ENCODE measurements at regions not wholly inside any gene's neighbourhood (a gene's known extent, or its start where the extent isn't known, plus 50 kb on each side); places are given as distances from the start of the nearest gene placed in this dataset.
"Not testable (repeated sequence)": the region's sequence is repeated elsewhere in the genome, so short reads cannot be mapped to it uniquely, and the experiment has no call there.

DNA sequence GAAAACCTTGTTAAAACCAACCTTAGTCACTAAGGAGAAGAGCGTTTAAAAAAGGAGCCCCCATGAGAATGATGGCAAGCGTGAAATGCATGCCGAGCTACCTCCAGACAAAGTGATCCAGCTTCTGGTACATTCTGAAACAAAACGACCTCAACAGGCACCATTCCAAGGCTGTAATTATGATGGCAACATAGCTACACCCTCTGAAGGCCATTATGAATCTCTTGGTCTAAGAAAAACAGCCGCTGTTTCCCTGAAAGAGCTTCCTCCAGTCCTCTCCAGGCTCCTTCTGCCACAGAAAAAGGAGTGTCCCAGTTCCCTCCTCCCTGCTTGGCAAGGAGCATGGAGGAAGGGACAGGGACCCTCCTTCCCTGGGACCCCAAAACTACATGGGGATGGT is 50.0 kb upstream of the ABLIM1 start:
- in situ Hi-C loops (cut with HindIII; ENCODE audit: low pct_unique_long_range_greater_than_20kb, low sequenced_read_pairs): no loop called here

DNA sequence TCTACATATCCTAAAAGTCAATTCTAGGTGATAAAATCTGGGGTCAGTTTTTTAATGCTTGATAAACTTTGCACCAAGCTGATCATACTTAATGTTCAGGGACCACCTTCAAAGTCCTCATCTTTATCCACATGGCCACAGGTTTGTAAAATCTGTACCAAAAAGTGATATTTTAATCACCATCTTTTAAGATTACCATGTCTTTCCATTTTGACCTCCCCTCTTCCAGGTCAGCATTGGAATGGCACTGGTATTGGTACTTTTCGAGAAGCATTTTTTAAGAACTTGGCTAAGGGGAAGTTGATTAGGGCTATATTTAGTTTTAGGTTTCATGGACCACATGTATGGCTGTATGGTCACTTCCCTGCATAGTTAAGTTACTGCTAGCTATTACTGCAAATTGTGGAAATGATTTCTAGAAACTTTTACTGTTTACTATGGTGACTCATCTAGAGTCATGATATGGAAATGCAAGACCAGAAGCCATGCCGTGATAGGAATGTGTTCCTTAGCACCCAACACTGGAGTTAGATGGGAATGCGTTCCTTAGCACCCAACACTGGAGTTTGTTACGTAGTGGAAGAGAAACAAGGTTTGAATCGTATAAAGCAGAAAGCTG is 50.8 kb upstream of the ABLIM1 start:
- in situ Hi-C loops (cut with HindIII; ENCODE audit: low pct_unique_long_range_greater_than_20kb, low sequenced_read_pairs): no loop called here
- no peak for DNase-seq (ENCODE audit: low read depth, low spot score)

More for the DNA sequence above, 50.0 kb upstream of the ABLIM1 start:
- no peak for DNase-seq (ENCODE audit: low read depth, low spot score)

DNA sequence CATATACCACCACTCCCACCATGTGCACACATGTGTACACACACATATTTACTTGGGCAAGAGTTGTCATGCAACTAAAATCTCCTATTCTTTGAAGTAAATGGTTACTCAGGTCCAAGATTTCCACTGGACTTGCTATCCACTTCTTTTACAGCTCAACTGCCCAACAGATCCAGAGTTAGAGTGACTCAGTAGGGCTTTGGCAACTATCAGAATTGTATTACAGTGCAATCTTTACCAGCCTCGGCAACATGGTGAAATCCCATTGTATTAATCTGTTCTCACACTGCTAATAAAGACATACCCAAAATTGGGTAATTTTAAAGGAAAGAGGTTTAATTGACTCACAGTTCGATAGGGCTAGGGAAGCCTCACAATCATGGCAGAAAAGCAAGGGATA is 51.9 kb upstream of the ABLIM1 start:
- in situ Hi-C loops (cut with HindIII; ENCODE audit: low pct_unique_long_range_greater_than_20kb, low sequenced_read_pairs): no loop called here
- DNase-seq (ENCODE audit: low read depth, low spot score): no peak

DNA sequence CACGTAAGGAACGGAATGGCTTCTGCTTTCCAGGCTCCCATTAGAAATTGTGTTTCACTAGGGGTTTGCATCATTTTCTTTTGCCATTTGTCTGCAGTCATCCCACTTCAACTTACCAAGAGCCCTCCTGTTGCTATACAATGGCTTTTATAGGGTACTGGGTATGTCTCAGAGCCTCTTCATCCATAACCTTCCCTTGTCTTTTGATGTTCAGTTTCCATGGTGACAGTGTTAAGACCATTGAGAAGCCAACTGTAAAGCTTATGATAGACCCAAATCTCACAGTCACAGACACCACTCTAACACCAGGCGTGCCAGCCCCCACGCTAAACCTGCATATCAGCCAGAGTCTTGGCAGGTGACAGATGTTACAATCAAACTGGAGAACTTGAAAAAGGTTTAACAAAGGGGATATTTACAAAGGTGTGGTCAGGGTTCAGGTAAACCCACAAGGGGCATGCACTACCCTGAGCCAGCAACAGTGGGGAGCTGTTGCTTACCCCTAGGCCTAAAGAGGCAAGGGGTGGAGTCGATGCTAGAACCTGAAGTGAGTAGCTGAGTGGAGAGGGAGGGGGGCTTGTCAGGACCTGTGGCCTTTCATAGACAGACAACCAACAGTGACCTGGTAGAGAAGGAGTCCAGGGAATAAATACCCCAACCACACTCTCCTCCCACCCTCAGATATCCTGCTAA is 53.2 kb upstream of the ABLIM1 start:
- in situ Hi-C loops (cut with HindIII; ENCODE audit: low pct_unique_long_range_greater_than_20kb, low sequenced_read_pairs): no loop called here
- no peak for DNase-seq (ENCODE audit: low read depth, low spot score)

DNA sequence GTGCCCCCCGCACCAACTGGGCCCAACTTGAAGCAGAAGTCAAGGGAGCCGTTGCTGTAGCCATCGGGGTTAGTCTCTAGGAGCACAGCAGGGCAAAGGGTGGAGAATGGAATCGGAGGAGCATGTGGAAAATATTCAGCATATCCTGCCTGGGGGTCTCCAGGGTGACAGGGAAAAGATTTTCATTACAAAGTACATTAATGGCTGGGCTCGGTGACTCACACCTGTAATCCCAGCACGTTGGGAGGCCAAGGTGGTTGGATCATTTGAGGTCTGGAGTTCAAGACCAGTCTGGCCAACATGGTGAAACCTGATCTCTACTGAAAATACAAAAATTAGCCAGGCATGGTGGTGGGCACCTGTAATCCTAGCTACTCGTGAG is 53.8 kb upstream of the ABLIM1 start:
- no peak for DNase-seq (ENCODE audit: low read depth, low spot score)
- in situ Hi-C loops (cut with HindIII; ENCODE audit: low pct_unique_long_range_greater_than_20kb, low sequenced_read_pairs): no loop called here

DNA sequence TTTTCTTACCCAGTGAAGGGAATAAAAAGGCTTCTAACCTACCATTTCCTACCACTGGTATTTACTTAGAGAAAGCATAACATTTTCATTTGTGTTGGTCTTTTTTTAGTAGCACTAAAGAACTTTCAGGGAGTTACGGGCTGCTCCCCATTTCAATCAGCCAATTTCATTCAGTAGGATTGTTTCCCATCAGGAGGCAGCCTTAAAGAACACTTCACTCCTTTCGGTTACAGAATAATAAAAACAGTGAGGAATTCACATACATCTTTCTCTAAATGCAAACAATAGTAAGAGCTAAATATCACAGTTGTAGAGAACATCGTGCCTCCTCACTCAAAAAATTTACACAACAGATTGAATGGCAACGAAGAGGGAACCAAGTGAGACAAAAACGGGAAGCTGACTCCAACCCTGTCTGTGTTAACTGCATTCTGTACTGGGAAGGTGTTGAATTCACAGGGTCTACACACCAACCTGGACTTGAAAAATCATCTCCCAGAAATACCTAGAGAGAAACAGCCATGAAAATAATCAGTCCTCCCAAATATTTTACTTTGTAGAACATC is 55.5 kb upstream of the ABLIM1 start:
- in situ Hi-C loops (cut with HindIII; ENCODE audit: low pct_unique_long_range_greater_than_20kb, low sequenced_read_pairs): no loop called here
- DNase-seq (ENCODE audit: low read depth, low spot score): no peak

DNA sequence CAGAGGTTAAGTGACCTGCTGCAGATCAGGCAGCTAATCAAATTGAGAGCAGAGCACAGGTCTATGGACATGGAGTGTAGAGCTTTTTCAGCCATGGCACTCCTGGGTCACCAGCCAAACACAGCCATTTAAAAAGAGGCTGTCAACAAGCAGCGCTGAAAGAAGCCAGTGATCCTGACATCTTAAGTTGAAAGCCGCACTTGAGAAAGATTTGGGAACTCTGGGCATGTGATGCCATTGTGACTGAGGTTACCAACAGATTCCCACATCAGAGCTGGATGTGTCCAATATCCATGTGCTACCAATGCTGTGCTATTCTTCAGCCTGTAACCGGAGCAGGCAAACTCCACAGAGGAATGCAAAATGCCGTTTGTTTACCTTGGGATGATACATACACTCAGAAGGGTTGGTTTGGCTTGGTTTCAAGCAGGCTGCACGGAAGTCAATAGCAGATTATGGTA is 56.2 kb upstream of the ABLIM1 start:
- in situ Hi-C loops (cut with HindIII; ENCODE audit: low pct_unique_long_range_greater_than_20kb, low sequenced_read_pairs): no loop called here
- DNase-seq (ENCODE audit: low read depth, low spot score): peak; percentile 79

DNA sequence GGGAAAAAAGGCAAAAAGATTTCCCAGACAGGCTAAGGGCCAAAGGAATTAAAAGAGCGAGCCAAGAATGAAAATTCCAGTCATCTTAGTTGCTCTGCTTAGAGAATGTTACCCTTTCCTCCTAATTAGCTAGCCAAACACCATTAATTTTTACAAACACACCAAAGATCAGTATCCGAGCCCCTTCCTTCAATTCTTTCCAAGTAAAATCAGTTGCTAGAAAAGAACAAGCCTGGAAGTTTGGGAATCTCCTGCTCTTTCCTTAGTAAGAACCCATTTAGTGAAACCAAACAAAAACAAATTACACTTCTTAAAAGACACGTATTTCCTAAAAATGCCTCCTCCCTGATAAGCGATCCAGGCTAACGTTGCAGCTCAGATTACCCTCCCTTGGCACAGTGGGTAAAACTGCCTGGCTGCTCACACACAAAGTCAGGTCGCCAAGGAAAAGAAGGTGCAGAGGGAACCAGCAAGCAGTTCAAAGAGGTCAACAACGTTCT is 57.1 kb upstream of the ABLIM1 start:
- DNase-seq (ENCODE audit: low read depth, low spot score): no peak

DNA sequence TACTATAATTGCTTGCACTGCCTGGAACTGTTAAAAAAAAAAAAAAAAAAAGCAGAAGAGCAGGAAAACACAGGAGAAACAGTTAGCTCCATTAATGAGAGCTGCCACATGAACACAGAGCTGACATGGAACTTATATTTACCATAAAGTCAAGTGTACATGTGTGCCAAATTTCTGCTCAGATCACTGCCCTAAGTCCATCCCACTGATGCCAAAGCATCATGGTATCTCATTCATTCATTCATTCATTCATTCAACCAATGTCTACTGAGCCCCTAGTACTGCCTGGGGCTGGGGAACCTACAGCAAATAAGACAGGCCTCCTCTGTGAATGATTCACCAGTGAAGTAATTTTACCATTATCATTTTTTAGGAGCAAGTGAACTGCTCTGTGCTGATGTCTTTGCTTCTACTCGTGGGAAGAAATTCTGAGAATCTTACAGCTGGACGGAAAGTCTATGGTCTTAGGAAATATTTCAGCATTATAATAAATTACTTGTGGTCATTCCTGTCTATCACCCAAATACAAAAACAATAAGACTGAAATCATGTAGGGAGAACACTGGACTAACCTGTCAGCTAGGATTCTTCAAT is 58.8 kb upstream of the ABLIM1 start:
- DNase-seq (ENCODE audit: low read depth, low spot score): no peak
- in situ Hi-C loops (cut with HindIII; ENCODE audit: low pct_unique_long_range_greater_than_20kb, low sequenced_read_pairs): no loop called here

More for the DNA sequence above, 57.1 kb upstream of the ABLIM1 start:
- in situ Hi-C loops (cut with HindIII; ENCODE audit: low pct_unique_long_range_greater_than_20kb, low sequenced_read_pairs): no loop called here

DNA sequence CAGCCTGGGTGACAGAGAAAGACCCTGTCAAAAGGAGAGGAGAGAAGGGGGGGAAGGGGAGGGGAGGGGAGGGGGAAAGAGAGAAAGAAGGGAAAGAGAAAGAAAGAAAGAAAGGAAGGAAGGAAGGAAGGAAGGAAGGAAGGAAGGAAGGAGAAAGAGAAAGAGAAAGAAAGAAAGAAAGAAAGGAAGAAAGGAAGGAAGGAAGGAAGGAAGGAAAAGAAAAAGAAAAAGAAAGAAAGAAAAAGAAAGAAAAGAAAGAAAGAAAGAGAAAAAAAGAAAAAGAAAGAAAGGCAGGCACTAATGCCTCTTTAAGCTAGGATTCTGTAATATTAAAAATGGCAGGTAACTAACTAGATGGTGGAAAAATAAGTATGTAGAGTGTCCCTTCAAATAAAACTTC is 59.8 kb upstream of the ABLIM1 start:
- DNase-seq (ENCODE audit: low read depth, low spot score); in situ Hi-C loops (cut with HindIII; ENCODE audit: low pct_unique_long_range_greater_than_20kb, low sequenced_read_pairs): not testable (repeated sequence)

DNA sequence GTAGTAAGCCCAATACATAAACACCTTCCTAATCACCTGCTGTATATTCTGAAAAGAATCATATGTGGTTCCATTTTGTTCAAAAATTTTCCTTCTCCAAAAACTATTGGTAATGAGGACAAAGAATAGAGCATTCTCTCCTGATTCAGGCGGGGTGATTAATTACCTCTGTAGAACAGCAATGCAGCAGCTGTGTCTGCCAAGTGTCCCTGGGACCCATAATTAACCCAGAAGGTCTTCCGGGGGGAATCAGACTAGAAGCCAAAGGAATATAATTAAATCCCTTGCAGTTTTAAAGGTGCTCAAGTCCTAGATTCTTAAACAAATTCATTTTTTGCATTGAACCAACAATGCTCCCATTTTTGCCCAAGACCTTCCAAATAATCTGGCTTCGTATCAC is 60.3 kb upstream of the ABLIM1 start:
- in situ Hi-C loops (cut with HindIII; ENCODE audit: low pct_unique_long_range_greater_than_20kb, low sequenced_read_pairs): no loop called here
- no peak for DNase-seq (ENCODE audit: low read depth, low spot score)

DNA sequence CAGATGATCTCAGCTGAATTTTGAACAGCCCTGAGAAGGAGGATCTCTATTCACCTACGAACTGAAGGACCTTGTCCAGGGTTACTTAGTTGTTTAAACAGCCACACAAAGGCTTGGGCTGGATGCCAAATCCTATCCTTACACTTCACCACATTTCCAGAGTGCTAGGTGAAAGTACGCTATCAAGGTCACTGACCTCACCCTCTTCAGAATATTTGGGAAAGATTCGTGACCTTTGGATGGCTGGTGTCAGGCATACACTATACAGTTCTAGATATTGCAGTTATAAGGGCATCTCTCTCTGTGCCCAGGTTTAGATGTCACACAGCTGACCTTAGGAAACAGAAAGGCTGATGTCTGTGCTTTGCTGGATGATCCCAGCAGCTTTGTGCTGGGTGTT is 61.2 kb upstream of the ABLIM1 start:
- in situ Hi-C loops (cut with HindIII; ENCODE audit: low pct_unique_long_range_greater_than_20kb, low sequenced_read_pairs): no loop called here
- DNase-seq (ENCODE audit: low read depth, low spot score): no peak

DNA sequence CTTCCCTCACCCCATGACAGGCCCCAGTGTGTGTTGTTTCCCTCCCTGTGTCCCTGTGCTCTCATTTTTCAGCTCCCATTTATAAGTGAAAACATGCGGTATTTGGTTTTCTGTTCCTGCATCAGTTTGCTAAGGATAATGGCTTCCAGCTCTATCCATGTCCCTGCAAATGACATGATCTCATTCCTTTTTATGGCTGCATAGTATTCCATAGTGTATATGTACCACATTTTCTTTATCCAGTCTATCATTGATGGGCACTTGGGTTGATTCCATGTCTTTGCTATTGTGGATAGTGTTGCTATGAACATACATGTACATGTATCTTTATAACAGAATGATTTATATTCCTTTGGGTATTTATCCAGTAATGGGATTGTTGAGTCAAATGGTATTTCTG is 61.9 kb upstream of the ABLIM1 start:
- DNase-seq (ENCODE audit: low read depth, low spot score); in situ Hi-C loops (cut with HindIII; ENCODE audit: low pct_unique_long_range_greater_than_20kb, low sequenced_read_pairs): not testable (repeated sequence)

DNA sequence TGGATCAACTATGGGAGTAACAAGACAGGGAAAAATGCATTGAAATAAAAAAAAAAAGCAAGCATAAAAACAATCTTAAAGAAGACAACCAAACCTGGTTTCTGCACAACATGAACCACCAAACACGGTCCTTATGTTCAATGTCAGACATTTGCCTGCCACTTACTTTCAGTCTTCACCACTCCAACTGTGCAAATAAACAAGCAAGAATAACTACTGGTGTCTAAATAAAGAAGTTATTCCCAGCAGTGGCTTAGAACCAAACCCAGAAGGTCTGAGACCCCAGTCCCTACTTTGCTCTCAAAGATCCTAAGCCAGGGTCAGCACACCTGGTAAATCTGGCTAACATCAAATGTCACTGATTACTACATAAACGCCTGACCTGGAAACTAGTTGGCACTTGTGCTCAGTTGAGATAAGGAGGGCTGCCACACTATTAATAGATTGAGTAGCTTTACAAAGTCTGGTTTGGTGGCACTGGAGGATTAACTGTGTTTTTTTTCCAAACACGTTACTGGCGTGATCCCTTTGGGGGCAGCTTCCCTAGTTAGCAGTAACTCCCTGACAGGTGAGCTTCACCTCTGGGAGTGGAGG is 62.7 kb upstream of the ABLIM1 start:
- DNase-seq (ENCODE audit: low read depth, low spot score): no peak
- in situ Hi-C loops (cut with HindIII; ENCODE audit: low pct_unique_long_range_greater_than_20kb, low sequenced_read_pairs): no loop called here

DNA sequence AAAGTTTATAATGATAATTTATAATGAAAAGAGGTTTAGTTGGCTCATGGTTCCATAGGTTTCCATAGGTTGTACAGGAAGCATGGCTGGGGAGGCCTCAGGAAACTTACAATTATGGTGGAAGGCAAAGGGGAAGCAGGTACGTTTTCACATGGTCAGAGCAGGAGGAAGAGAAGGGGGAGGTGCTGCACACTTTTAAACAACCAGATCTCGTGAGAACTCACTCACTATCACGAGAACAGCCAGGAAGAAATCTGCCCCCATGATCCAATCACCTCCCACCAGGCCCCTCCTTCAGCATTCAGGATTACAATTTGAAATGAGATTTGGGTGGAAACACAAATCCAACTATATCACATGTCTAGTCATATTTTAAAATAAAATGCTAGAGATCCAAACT is 64.1 kb upstream of the ABLIM1 start:
- in situ Hi-C loops (cut with HindIII; ENCODE audit: low pct_unique_long_range_greater_than_20kb, low sequenced_read_pairs): not testable (repeated sequence)

DNA sequence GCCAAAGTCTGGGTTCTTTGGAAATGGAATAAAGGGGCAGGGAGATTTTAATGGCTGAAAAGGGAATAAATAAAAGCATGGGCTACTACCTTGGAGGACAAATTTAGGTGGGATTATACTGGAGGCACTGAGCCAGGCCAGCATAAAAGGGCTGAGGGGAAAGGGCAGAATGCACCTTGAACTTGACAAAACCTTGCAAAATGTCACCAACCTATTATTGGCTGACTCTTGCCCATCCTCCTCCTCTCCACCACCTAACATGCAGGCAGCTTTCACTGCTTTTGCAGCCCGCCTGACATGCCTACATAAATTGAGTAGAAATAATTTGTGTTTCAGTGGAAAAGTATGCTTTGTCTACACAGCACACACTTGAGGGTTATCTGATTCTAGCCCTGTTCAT is 65.3 kb upstream of the ABLIM1 start:
- no peak for DNase-seq (ENCODE audit: low read depth, low spot score)
- in situ Hi-C loops (cut with HindIII; ENCODE audit: low pct_unique_long_range_greater_than_20kb, low sequenced_read_pairs): no loop called here

More for the DNA sequence above, 64.1 kb upstream of the ABLIM1 start:
- DNase-seq (ENCODE audit: low read depth, low spot score): not testable (repeated sequence)

DNA sequence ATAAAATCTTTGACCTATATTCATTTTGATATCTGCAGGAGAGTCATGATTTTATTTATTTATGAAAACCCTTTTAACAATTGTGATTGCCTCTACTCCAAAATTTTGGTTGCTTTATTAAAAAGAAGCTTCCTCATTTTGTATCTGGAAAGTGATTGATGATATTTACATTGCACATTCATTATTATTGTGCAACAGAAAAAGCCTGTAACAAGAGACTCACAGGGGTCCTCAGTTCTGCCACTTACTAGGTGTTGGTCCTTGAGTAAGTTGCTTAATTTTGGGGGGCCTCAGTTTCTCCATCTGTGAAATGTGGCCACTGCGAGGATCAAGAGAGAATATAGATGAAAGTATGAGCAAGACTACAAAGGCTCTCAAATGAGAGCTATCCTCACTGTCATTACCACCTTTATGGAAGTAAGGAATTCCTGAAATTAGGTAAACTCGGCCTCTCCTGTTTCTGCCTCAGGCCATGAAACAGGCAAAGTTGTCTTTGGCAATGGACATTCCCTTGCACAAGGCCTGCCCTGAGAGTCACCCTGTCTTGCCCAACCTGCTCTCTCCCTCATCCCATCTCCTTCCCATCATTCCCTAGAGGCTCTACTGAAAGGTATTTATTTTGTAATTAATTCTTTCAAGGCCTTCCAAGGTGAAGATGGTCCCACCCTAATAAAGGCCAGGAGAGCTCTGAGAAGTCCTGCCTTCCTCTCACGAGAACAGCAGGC is 66.1 kb upstream of the ABLIM1 start:
- in situ Hi-C loops (cut with HindIII; ENCODE audit: low pct_unique_long_range_greater_than_20kb, low sequenced_read_pairs): no loop called here
- no peak for DNase-seq (ENCODE audit: low read depth, low spot score)

DNA sequence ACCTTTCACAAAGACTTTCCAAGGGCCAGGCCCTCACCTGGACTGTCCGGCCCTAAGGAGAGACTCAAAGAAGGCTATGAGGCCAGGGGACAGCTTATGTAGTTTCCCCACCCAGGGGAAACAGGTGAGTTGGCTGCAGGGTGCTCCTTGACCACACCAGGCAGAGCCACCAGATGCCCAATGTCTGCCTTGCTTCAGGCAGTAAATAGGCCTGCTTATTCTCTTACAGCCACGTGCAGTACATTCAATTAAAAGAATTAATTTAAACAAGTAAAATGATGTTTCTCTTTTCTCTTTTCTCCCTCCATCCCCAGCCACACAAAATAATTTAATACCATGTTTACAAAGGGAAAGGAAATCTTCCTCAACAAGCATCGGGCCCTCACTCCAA is 66.6 kb upstream of the ABLIM1 start:
- in situ Hi-C loops (cut with HindIII; ENCODE audit: low pct_unique_long_range_greater_than_20kb, low sequenced_read_pairs): no loop called here
- DNase-seq (ENCODE audit: low read depth, low spot score): no peak
